ENCODE measurements at regions not wholly inside any gene's neighbourhood (a gene's known extent, or its start where the extent isn't known, plus 50 kb on each side); places are given as distances from the start of the nearest gene placed in this dataset.
A peak's percentile ranks its signal among the peaks of the same experiment; 100 is the strongest.

- no peak overlapping the region for H3K4me3 ChIP-seq (ENCODE audit: low read length)
- no peak for TF ChIP-seq ZNF274 (IDR thresholded peaks at IDR 0.05; ENCODE audit: low read depth, low read length)
Measured at GRCh38 chr10:8128511-8128910, 74.0 kb downstream of the GATA3 start.

GRCh38 chr10:8129438-8129837 lies 75.0 kb downstream of the GATA3 start:
- no peak for TF ChIP-seq ZNF274 (IDR thresholded peaks at IDR 0.05; ENCODE audit: low read depth, low read length)

DNA sequence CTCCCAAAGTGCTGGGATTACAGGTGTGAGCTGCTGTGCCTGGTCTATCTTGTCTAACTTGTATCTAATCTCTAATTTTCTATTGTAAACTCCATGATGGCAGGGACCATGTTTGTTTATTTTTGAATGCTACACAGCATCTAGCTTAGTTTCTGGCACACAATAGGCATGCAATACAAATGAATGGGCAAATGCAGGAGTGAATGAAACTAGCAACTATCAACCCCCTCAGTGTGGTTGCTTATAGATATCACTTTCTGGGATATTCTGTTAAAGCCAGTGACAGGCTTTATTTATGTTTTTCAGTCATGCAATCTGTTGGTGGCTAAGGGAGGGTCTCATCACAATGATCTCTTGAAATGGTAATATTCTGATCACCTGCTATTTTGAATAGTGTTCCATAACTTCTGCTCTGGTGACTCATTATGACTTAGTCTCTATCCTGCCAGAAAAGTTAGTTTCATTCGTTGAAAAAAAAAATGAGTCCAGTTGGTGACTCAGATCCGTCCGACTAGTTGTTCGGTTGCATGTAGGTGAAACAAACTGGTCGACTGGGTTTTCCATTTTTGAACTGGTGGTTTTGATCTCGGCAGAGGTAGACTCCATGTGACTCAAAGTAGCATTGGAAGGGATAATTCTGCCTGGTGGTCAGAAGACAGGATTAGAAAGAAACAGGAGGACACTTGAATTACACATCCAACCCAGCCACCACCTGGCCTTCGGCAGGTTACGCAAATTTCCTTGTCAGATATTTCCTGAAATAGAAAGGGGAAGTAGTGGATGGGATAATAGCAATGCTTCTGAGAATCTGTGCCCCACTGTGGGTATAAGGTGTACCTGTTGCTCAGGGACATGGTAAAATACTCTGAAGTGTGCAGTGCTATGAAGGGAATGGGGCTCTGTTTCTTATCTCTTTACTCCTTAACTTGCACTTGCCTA lies 76.8 kb downstream of the GATA3 start:
- peak overlapping the region; percentile 8; the same call in 1 of the 2 replicates for H3K4me3 ChIP-seq (ENCODE audit: low read length)
- no peak for TF ChIP-seq ZNF274 (IDR thresholded peaks at IDR 0.05; ENCODE audit: low read depth, low read length)

More at GRCh38 chr10:8129438-8129837, 75.0 kb downstream of the GATA3 start:
- H3K4me3 ChIP-seq (ENCODE audit: low read length): no peak overlapping the region

GRCh38 chr10:8133146-8133545 lies 78.7 kb downstream of the GATA3 start:
- no peak overlapping the region; the same call in 1 of the 2 replicates for H3K4me3 ChIP-seq (ENCODE audit: low read length)

DNA sequence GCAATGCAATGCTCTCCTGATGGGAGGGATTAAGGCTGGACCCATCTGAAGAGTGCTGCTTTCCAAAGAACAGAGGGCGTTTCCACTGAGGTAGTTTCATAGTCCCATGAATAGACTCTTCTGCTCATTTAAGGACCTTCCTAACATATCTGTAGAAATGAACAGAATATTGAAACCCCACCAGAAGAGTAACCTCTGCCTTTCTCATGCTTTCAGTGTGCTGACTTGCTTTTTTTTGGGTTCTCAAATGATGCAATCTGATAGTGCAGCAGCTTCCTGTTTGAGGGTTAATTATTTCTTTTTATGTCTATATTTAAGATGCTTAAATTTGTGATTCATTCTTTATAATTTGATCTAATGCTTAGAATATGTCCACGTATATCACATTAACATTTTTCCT lies 82.2 kb downstream of the GATA3 start:
- H3K4me3 ChIP-seq (ENCODE audit: low read length): no peak overlapping the region
- TF ChIP-seq ZNF274 (IDR thresholded peaks at IDR 0.05; ENCODE audit: low read depth, low read length): no peak

More at GRCh38 chr10:8133146-8133545, 78.7 kb downstream of the GATA3 start:
- no peak for TF ChIP-seq ZNF274 (IDR thresholded peaks at IDR 0.05; ENCODE audit: low read depth, low read length)

GRCh38 chr10:8137272-8137681 lies 82.8 kb downstream of the GATA3 start:
- no peak for TF ChIP-seq ZNF274 (IDR thresholded peaks at IDR 0.05; ENCODE audit: low read depth, low read length)

GRCh38 chr10:8137726-8138125 lies 83.2 kb downstream of the GATA3 start:
- no peak overlapping the region for H3K4me3 ChIP-seq (ENCODE audit: low read length)
- no peak for TF ChIP-seq ZNF274 (IDR thresholded peaks at IDR 0.05; ENCODE audit: low read depth, low read length)

More at GRCh38 chr10:8137272-8137681, 82.8 kb downstream of the GATA3 start:
- no peak overlapping the region for H3K4me3 ChIP-seq (ENCODE audit: low read length)

GRCh38 chr10:8138471-8138870 lies 84.0 kb downstream of the GATA3 start:
- TF ChIP-seq ZNF274 (IDR thresholded peaks at IDR 0.05; ENCODE audit: low read depth, low read length): no peak
- H3K4me3 ChIP-seq (ENCODE audit: low read length): no peak overlapping the region

DNA sequence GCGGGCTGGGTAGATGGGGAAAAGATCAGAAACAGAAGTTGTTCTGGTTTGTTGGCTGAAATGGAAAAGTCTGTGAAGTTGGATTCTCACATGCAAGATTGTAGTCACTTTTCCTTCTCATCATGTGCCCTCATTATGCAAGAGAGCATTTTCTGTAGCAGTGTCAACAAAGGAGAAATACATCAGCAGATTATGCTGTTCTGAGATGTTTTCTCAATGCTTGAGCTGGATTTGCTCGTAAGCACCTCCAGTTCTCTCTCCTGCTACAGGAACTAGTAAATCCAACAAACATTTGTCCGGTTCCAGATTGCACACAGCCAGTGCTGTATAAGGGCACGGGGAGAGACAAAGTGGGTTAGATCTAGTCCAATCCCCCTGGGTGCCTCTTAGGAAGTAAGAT lies 90.0 kb downstream of the GATA3 start:
- TF ChIP-seq ZNF274 (IDR thresholded peaks at IDR 0.05; ENCODE audit: low read depth, low read length): no peak
- no peak overlapping the region for H3K4me3 ChIP-seq (ENCODE audit: low read length)

GRCh38 chr10:8146650-8147049 lies 92.2 kb downstream of the GATA3 start:
- TF ChIP-seq ZNF274 (IDR thresholded peaks at IDR 0.05; ENCODE audit: low read depth, low read length): no peak
- H3K4me3 ChIP-seq (ENCODE audit: low read length): no peak overlapping the region

GRCh38 chr10:8149991-8150390 lies 95.5 kb downstream of the GATA3 start:
- no peak overlapping the region for H3K4me3 ChIP-seq (ENCODE audit: low read length)
- TF ChIP-seq ZNF274 (IDR thresholded peaks at IDR 0.05; ENCODE audit: low read depth, low read length): no peak

GRCh38 chr10:8150401-8150905 lies 96.0 kb downstream of the GATA3 start:
- no peak overlapping the region for H3K4me3 ChIP-seq (ENCODE audit: low read length)
- TF ChIP-seq ZNF274 (IDR thresholded peaks at IDR 0.05; ENCODE audit: low read depth, low read length): no peak

GRCh38 chr10:8151086-8151485 lies 96.6 kb downstream of the GATA3 start:
- no peak for TF ChIP-seq ZNF274 (IDR thresholded peaks at IDR 0.05; ENCODE audit: low read depth, low read length)
- no peak overlapping the region for H3K4me3 ChIP-seq (ENCODE audit: low read length)

- TF ChIP-seq ZNF274 (IDR thresholded peaks at IDR 0.05; ENCODE audit: low read depth, low read length): no peak
- no peak overlapping the region for H3K4me3 ChIP-seq (ENCODE audit: low read length)
Measured at GRCh38 chr10:8156918-8157317, 102.4 kb downstream of the GATA3 start.

All from GM08714 (cell line).